Activated CD4-positive, alpha-beta T cell treated with anti-CD3 and anti-CD28 coated beads, Interleukin-10, Interleukin-2, amounts not matched to agents 100 ng/mL and 50 ng/mL, durations not matched to agents 16 hours and 8 hours (primary cell): ENCODE measurements at regions not wholly inside any gene's neighbourhood (a gene's known extent, or its start where the extent isn't known, plus 50 kb on each side); places are given as distances from the start of the nearest gene placed in this dataset.
A peak's percentile ranks its signal among the peaks of the same experiment; 100 is the strongest.
"Not testable (repeated sequence)": the region's sequence is repeated elsewhere in the genome, so short reads cannot be mapped to it uniquely, and the experiment has no call there.

Experiments used
- DNase-seq: peaks from one replicate; pipeline ENCODE4 v3.0.0-alpha.2; 2020

DNA sequence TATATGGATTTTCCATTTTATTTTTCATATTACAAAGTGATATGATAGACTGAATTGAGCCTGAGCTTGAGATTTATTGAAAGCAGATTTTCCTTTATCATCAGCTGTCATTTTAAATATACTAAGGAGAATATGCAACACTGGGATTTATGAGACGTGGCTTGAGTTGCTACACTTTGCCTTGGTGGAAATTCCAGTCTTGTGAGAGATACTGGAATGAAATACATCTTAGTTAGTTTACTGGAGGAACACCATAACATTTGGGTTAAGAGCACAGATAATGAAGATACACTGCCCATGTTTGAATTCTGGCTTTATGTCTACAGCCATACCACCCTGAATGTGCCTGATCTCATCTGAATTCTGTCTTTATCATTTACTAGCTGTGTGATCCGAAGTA is 86.5 kb upstream of the IFNGR1 start:
- no peak for DNase-seq

DNA sequence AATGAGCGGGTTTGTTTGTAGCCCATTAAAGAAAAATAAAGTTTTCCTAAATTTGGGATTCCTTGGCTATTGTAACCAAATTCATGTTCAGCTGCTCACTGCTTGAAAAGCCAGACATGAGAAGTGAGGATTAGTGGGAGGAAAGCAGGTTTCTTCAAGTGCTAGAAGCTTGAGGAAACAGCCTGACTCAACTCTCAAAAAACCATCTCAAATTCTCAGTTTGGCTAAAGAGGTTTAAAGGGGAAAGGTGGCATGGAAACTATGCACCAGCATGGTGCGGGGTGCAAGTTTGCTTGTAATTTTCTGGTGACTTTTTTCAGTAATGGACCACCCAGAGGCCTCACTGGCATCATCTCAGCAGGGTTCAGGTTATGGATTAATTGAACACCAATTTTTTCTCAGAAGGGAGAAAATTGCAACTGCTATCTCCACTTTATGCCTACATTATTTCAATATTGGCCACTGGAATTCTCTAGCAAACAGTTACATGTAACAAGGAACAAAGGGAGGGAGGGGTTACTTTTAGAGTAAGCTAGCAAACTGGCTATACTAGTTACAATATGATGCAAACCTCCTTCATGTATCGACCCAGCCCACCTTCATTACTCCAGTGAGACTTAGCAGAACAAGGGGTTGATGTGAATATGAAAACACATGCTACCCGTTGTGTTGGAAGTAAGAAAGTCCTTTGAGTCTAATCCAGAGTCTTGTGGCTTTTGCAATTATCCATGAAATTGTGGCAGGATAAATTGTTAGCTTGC is 85.0 kb upstream of the IFNGR1 start:
- no peak for DNase-seq

DNA sequence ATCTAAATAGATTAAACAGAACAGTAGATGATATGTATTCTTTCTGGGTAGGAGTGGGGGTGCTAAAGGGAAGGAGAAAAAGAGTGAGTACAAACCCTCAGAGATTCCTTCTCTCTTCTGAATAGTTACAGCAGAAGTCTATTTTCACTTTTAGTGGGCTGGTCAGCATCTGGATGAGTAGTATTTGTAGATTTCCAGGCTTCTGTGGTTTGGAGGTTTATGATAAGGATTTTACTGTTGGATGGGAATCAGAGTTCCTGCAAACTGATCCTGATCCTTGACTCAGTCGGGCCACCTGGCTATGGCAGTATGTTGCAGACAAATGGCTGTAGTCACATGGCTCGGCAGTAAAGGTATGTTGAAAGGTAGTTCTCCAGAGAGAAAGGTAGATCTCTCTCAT is 84.3 kb upstream of the IFNGR1 start:
- no peak for DNase-seq

DNA sequence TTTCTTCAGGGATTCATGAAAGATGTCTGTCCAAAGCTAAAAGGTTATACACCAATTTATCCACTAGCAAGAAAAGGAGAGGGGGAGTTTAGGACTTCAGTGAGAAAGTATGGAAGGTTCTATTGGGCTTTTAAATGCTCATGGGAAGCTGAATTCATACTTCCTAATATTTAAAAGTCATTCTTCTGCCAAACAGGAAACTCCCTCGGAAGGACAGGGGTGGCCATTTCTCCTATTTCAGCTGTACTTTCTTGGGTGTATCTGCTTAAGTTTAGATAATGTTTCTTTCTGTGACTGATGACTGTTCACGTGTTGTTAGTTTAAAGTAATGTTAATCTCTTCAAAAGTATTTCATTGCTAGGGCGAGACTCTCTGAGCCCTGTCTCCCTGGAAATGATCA is 80.5 kb upstream of the IFNGR1 start:
- no peak for DNase-seq

DNA sequence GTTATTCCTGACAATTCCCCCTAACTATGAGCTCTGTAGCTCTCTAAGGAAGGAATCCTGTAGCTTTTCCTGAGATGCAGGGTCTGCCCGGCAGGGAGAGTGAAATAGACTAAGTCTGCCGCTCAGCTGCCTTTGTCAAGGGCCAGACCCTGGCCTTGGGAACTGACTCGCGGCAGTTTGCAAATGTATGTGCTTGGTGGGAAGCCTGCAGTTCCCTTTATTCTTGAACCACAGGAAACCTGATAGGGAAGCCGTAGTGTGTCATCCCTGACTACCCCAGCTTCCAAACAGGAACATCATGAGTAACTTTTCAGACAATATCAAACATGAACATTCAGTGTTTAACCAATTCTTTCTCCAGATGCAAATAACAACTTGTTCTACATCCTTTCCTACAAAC is 78.7 kb upstream of the IFNGR1 start:
- DNase-seq = no peak

DNA sequence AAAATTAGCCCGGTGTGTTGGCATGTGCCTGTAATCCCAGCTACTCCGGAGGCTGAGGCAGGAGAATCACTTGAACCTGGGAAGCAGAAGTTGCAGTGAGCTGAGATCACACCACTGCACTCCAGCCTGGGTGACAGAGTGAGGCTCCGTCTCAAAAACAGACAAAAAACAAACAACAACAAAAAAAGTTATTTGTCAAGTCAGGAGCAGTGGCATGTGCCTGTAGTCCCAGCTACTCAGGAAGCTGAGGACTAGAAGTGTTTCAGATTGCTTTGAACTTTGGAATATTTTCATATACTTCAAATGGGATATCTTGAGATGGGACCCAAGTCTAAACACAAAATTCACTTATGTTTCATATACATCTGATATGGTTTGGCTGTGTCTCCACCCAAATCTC is 73.1 kb upstream of the IFNGR1 start:
- not testable (repeated sequence) for DNase-seq

DNA sequence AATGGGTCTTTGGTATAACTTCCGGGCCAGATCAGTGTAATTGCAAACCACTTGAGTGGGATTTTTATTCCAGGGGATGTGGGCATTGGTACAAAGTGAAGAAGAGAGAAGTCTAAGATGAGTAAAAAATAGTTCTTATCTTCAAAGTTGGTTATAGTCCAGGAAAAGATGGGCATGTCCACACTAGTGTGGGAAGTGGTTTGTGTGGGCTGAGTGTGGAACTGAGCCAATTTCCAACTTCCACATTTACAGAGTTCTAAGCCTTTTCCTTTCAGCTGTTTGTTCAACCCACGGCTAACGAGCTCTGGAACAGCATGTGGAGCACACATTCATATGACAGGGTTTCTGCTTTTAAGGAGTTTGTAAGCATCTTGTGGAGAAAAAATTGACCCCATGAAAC is 72.3 kb upstream of the IFNGR1 start:
- no peak for DNase-seq

DNA sequence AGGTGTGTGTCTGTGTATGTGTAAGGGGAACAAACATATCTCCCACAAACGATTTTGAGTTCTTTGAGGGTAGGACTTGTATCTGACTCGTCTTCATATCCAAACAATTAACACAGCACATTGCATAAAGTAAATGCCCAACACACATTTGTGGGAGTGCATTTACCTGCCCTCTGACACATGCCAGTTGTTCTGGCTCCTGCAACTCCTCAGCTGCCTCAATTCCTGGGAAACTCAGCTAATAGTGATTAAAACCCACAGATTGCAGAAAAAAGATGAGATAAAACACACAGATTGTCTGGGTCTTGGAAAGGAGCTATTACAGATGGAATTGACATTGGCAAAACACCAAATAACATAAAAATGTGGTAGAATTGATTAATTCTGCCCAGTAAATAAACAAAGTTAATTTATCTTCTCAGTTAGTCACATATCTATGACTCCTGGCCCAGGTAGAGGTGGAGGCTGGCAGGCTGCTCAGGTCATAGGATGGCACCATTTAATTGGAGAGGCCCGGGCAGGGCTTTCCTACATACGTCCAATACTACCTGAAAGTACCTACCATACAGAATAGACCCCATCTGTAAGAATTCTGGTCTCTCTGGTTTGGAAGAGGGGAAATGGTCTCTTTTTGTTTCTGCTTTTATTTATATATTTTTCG is 71.5 kb upstream of the IFNGR1 start:
- no peak for DNase-seq

DNA sequence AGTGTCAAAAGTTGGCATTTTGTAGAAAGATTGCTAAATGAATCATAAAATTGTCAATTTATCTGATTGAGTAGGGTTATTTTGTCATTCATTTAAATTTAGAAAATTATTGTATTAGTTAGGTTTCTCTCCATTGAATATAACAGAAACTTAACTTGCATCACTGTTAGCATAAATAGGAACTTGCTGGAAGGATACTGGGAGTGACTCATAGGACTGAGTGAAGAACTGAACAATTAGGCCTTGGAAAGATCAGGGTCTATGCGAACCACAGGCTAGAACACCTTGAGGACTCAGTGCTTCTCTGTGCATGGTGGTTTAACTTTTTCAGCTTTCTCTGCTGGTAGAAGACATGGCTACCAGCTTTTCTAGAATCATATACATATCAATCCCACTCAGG is 67.7 kb upstream of the IFNGR1 start:
- DNase-seq = no peak

DNA sequence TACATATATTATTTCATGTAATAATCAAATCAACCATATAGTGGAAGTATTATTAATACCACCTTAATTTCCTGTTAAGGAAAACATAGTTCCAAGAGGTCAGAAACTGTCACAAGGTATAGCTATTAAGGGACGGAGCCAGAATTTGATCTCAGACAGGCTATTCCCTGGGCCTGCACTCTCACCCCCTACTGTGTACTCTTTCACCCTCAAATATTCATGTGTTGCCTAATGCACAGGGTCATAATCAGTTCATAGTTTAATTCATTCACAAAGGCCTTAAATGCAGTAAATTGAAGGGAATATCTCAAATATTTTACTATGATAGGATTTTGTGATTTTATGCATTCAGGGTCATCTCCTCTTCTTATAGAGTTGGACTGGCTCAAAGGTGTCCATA is 67.2 kb upstream of the IFNGR1 start:
- no peak for DNase-seq

DNA sequence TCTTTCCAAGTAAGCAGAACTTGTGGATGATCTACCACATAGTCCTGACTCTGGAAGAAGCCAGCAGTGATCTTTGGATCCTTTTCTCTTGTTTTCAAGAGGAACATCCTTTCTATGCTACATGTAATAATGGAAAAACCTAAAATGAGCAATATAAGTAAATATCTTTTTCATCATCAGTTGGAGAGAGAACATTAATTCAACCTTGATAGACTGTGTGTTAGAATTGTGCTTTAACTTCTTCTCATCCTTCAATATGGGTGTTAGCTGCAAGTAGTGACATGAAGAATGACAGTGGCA is 65.6 kb upstream of the IFNGR1 start:
- no peak for DNase-seq

DNA sequence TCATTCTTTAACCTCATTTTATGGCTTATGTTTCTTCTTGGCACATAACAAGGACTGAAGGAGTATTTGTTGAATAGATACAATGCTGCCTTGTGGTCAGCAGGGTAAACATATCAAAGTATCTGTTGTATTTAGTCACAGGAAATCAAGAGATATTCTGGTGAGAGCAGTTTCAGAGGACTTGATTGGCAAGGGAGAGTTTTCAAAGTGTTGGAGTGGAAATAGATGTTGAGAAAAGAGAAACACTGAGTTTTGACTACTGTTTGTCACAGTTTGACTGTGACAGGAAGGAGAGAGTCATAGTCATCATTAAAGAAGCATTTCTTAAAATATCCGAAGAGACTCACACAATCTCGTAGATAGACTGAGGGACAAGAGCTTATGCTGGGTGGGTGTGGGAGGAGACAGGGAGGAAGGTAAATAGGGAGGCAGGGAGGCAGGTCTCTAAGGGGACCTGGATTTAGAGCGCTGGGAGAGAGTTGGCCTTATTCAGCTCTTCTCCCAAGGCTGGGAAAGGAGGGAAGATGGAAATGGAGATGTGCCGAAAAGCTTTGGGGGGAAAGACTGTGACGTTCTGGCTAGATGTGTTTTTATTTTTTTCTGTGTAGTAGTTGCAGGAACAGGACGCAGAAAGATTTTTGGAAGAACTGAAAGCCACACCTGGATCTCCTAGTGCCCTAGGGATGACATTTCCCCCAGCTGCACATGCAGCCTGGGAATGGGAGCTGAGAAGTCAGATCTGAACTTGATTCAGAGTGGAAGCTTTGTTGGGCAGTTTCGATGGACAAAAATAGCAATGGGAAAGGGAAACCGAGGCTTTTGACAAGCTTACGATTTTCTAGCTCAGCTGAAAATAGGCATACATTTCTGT is 65.0 kb upstream of the IFNGR1 start:
- DNase-seq = peak; percentile 82

DNA sequence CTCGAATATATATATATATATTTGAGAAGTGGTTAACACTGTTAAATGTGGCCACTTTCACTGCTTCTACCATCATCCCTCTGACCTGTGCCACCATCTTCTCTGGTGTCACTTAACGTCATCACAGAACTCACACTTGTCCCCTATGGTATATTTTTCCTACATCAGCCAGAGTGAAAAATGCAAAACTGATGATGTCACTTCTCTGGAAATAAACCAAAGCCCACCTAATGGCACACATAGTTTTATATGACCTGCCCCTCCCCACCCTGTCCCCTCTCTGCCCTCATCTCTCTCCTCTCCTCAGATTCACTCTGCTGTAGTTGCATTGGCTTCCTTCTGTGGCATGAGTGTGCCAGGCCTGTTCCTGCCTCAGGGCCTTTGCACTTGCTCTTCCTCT is 63.9 kb upstream of the IFNGR1 start:
- DNase-seq = no peak

DNA sequence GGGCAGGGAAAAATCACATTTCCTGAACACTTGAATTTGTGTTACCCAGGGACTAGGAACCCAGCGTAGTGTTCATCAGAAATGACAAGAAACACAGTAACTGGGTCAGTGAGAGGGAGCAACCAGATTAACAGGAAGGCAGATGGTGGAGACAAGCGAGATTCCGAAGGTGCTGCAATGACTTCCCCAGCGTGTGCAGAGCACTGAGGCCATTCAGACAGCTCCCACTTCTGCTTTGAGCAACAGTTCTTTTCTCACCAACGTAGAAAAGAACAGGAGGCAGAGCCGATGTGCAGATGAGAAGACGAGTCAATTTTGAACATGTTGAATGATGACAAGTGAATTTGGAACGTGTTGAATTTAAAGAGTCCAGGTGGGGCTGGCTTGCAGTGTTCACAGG is 63.1 kb upstream of the IFNGR1 start:
- no peak for DNase-seq

DNA sequence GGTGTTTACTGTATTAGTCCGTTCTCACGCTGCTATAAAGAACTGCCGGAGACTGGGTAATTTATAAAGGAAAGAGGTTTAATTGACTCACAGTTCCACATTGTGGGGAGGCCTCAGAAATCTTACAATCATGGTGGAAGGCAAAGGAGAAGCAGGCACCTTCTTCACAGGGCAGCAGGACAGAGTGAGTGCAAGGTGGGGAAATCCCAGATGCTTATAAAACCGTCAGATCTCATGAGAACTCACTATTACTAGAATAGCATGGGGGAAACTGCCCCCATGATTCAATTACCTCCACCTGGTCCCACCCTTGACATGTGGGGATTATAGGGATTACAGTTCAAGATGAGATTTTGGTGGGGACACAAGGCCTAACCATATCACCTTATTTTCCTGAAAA is 60.1 kb upstream of the IFNGR1 start:
- DNase-seq = not testable (repeated sequence)

DNA sequence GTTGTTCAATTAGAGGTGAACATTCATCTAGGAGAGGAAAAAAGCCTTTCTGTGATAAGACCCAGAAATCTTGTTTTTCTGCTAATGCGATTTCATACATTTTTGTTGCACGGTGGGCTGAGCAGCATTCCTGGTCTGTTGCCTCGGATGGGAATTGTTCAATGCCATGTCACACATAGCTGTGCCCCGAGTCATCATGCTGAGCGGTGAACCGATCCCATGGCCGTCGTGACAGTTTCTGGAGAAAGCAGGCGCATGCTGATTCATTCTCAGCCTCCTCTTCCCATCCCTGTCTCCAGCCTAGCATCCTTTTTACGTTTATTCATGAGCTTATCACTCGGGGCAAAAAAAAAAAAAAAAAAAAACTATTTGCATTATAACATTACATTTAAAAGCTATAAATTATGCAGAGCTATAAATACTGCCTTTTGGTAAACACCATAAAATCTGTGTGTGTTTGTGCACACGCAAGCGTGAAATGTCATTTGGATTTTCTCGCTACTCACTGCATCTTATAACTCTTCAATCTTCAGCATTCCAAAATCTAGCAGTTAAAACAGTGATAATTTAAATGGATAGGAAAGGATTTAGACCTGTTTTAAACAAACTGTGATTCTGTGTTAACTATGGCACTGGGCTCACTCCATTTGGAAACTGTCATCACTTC is 58.9 kb upstream of the IFNGR1 start:
- DNase-seq = no peak

DNA sequence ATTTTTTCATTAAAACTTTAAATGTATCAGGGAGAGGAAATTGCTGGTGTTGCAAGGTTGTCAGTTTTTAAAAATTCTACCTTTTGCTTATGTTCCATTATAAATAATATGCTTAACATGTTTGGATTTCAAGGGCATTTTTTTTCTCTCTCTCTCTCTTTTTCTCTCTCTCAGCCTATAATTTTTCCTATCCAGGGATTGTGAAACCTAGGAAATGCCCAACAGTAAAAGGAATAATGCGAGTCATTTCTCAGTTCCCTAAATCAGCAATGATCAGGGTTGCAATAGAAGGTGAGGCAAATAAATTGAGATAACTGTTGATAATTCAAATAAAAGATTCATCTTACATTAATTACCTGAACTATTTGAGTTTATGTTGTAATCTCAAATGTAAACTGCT is 53.2 kb upstream of the IFNGR1 start:
- DNase-seq = no peak

DNA sequence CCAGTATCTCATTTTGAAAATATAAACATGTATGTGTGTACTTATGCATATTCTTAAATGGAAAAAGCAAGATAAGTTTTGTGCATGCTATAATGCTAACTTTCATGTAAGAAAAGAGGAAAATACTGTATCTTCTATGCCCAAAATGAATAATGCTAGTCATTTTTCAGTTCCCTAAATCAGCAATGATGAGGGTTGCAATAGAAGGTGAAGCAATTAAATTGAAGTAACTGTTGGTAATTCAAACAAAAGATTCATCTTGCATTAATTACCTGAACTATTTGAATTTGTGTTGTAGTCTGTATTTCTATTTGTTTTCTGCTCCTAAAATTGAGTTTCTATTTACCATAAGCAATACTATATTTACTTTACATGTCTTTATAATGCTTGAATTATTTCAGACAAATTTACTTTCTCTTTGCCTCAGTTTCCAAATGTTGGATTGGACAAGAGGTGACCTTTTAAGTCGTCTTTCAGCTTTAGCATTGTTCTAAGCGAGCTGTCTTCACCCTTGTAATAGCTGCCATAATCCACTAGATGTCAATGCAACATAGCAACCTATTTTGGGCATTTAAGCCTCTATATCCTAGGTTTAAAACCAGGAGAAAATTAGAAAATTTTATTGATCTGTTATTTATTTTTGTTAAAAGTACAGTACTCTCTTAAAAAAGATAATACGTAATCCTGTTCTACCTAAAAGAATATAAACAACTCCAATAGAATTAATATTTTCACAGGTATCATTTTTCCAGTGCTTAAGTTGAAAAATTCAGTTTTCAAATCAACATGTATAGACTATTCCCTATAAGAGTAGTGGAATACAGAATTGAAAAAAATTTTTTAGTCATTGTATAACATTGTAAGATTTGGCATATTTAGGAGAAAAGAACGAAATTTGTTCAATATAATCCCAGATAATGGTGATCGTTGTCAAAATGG is 52.3 kb upstream of the IFNGR1 start:
- peak; percentile 61 for DNase-seq

DNA sequence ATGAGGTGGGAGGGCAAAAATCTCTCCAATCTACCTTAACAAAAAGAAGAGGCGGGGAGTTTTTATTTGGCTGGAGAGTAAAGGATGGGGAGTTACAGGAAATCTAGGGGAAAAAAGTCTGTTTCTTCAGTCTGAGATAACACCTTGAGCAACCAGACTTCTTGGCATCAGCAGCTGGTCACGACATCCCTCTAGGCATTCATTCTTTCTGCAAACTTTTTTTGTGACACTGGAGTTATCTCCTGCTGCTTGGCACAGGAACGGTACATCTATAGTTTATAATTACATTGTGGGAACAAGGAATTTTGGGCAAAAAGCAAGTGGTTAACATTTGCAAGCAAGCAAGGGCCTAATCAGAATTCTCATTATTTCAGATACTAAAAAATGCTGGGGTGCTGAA is 50.6 kb upstream of the IFNGR1 start:
- DNase-seq = no peak

DNA sequence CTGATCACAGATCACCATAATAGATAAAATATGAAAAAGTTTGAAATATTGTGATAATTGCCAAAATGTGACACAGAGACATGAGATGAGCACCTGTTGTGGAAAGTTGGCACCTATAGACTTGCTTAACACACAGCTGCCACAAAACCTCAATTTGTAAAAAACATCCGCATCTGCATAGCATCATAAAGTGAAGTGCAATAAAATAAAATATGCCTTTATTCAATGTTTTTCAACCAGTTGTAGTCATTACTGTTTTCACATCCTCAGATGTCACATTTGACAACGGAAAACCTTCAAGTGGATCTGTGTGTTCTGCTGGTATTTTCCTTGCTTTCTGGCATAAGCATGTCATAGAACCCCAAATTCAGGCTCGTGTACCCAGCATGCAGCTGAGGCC is 50.2 kb upstream of the IFNGR1 start:
- no peak for DNase-seq
